ENCODE measurements at regions not wholly inside any gene's neighbourhood (a gene's known extent, or its start where the extent isn't known, plus 50 kb on each side); places are given as distances from the start of the nearest gene placed in this dataset.

DNA sequence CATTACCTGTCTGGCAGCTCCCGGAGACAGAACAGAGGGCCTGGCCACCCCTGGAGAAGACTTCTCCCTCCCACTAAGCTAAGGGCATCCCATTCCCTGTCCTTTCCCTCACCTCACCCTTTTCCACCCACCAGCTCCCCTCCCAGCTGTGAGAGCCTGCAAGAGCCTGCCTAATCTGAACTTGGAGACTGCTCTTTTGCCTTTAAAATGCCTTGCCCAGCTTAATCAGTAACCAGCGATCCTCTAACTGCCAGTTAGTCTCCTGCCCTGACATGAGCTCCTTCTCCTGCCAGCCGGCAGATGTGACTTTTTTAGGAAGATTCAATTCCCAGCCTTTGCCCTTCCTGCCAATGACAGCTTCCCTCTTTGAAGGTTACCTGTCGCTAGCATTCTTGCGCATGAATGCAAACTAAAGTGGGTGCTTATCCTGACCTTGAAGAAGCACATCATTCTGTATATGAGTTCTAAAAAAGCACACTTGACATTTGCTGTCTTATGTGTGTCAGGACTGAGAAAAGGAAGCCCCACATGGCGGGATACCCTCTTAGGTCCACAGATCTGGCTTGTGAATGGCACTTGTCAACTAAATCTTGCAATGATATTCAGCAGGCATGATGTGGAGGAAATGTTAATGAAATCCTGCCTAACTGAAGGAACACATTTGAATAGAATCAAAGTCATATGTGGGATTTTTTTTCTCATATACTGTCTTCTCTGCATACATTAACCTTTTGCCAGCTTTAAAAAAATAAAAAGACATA lies 411.2 kb upstream of the SLC30A5 start:
- Histone ChIP-seq H3K9me3 (ENCODE audit: control insufficient read depth in 4 of 4, insufficient read depth in 3 of 4, low read length in 3 of 4) (no peaks in the 10 kb centered on the region), H3K4me1 (ENCODE audit: control insufficient read depth in 5 of 5, insufficient read depth in 5 of 5, low read length in 5 of 5) (peaks cover 0 to 4% (median 0%) of the 10 kb centered on the region in 5 donors), H3K4me3 (no peak overlapping the region), H3K36me3 (ENCODE audit: control insufficient read depth in 4 of 4, insufficient read depth in 4 of 4, low read length in 4 of 4) (no peaks in the 10 kb centered on the region), H3K27ac (ENCODE audit: low read depth in 1 of 2, low read length in 1 of 2) (no peak overlapping the region), H3K27me3 (ENCODE audit: control insufficient read depth in 3 of 3, insufficient read depth in 3 of 3, low read length in 2 of 3) (no peaks in the 10 kb centered on the region), H3K9ac (ENCODE audit: insufficient read depth in 1 of 2, low read length in 2 of 2) (no peak overlapping the region)
- WGBS, 2 donors, result 66 to 83% methylated on average over 6 of the region's 6 CpGs
- ATAC-seq (ENCODE audit: insufficient read depth, low FRiP score) (peak; percentile 14), DNase-seq (peak in 1 of 3 donors; percentile 46)
- TF ChIP-seq, protein P1, sequence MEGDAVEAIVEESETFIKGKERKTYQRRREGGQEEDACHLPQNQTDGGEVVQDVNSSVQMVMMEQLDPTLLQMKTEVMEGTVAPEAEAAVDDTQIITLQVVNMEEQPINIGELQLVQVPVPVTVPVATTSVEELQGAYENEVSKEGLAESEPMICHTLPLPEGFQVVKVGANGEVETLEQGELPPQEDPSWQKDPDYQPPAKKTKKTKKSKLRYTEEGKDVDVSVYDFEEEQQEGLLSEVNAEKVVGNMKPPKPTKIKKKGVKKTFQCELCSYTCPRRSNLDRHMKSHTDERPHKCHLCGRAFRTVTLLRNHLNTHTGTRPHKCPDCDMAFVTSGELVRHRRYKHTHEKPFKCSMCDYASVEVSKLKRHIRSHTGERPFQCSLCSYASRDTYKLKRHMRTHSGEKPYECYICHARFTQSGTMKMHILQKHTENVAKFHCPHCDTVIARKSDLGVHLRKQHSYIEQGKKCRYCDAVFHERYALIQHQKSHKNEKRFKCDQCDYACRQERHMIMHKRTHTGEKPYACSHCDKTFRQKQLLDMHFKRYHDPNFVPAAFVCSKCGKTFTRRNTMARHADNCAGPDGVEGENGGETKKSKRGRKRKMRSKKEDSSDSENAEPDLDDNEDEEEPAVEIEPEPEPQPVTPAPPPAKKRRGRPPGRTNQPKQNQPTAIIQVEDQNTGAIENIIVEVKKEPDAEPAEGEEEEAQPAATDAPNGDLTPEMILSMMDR (IDR thresholded peaks at IDR 0.05; ENCODE audit: control extremely low read depth, extremely low read depth), result no peak

DNA sequence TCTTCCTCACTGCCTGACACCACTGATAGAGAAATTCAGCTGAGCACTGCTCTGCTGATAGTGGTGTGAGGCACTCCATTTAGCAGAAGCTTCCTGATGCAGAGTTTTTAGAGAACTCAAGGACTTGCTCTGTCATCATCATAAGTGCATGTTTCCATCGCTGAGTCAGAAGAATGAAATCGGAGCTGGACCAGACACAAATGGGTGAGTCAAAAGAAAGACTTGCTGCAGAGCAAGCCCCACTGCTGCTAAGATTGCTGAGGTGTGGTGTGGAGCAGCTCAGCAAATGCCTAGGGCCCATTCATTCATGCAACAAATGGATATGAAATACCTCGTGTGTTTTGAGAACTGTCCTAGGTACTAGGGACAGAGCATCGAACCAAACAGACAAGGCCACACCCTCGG lies 410.2 kb upstream of the SLC30A5 start:
- no peaks in the 10 kb centered on the region for H3K27me3 ChIP-seq (ENCODE audit: control insufficient read depth in 3 of 3, insufficient read depth in 3 of 3, low read length in 2 of 3)
- ATAC-seq (ENCODE audit: insufficient read depth, low FRiP score) (peak; percentile 82), DNase-seq (no peak)
- 58 to 59% methylated on average over 5 of the region's 5 CpGs for WGBS, 2 donors
- H3K4me1 ChIP-seq (ENCODE audit: control insufficient read depth in 5 of 5, insufficient read depth in 5 of 5, low read length in 5 of 5), result peaks cover 0 to 4% (median 0%) of the 10 kb centered on the region in 5 donors
- no peak overlapping the region for H3K9ac ChIP-seq (ENCODE audit: insufficient read depth in 1 of 2, low read length in 2 of 2)
- H3K27ac ChIP-seq (ENCODE audit: low read depth in 1 of 2, low read length in 1 of 2), result peak overlapping the region in 1 of 2 donors; percentile 7
- H3K36me3 ChIP-seq (ENCODE audit: control insufficient read depth in 4 of 4, insufficient read depth in 4 of 4, low read length in 4 of 4), result no peaks in the 10 kb centered on the region
- H3K4me3 ChIP-seq, result no peak overlapping the region
- TF ChIP-seq, protein P1 (IDR thresholded peaks at IDR 0.05; ENCODE audit: control extremely low read depth, extremely low read depth), result no peak
- no peaks in the 10 kb centered on the region for H3K9me3 ChIP-seq (ENCODE audit: control insufficient read depth in 4 of 4, insufficient read depth in 3 of 4, low read length in 3 of 4)

DNA sequence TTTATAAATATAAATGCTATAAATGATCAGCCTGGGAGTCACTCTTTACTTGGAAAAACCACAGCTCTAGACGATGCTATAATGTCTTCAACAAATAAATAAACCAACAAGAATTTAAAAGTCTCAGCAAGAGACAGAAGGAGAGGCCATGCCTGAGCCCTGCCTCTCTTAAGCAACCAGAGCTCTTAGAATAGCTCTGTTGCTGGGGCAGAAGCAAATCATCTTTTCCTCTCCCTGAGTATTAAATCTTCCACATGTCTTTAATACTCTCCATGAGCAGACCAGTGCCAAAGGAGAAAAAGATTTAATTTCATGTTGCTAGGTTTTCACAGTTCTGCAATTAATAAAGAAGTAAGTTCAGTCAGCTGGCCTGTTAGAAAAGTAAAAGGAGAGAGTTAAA lies 408.0 kb upstream of the SLC30A5 start:
- DNase-seq, result no peak
- WGBS, 2 donors, result 49 to 69% methylated on average over 1 of the region's 1 CpG
- H3K27ac ChIP-seq (ENCODE audit: low read depth in 1 of 2, low read length in 1 of 2), result no peak overlapping the region
- H3K36me3 ChIP-seq (ENCODE audit: control insufficient read depth in 4 of 4, insufficient read depth in 4 of 4, low read length in 4 of 4), result no peaks in the 10 kb centered on the region
- no peaks in the 10 kb centered on the region for H3K9me3 ChIP-seq (ENCODE audit: control insufficient read depth in 4 of 4, insufficient read depth in 3 of 4, low read length in 3 of 4)
- H3K4me1 ChIP-seq (ENCODE audit: control insufficient read depth in 5 of 5, insufficient read depth in 5 of 5, low read length in 5 of 5), result no peaks in the 10 kb centered on the region
- TF ChIP-seq, protein P1 (IDR thresholded peaks at IDR 0.05; ENCODE audit: control extremely low read depth, extremely low read depth), result no peak
- ATAC-seq (ENCODE audit: insufficient read depth, low FRiP score), result no peak
- no peaks in the 10 kb centered on the region for H3K27me3 ChIP-seq (ENCODE audit: control insufficient read depth in 3 of 3, insufficient read depth in 3 of 3, low read length in 2 of 3)
- no peak overlapping the region for H3K9ac ChIP-seq (ENCODE audit: insufficient read depth in 1 of 2, low read length in 2 of 2)
- no peak overlapping the region for H3K4me3 ChIP-seq

Measured in lung (tissue), 11 donors.